SK-N-SH (cell line): ENCODE measurements at regions not wholly inside any gene's neighbourhood (a gene's known extent, or its start where the extent isn't known, plus 50 kb on each side); places are given as distances from the start of the nearest gene placed in this dataset.

Experiments
- CTCF ChIA-PET: fragments of 300-600, 350-600 bp; formaldehyde crosslinking; extraction: SDS; loops from one replicate; lab custom pipeline; 2021; lab: Yijun Ruan, JAX
- POLR2A ChIA-PET: fragments of 350-600 bp; sonication (Branson Sonifier 250); formaldehyde crosslinking; extraction: SDS; loops from one replicate; lab custom pipeline; 2020; ENCODE audit warnings: antibody characterized with exemption, inconsistent platforms; lab: Yijun Ruan, JAX
- DNase-seq: peaks from one replicate; pipeline ENCODE4 v3.0.0; 2012
- H2AFZ ChIP-seq: fragments of 200-600 bp; sonication (generic); 2 replicates; pipeline ENCODE4 v1.8.1; 2016; ENCODE audit warnings: antibody characterized with exemption, mild to moderate bottlenecking, low read depth
- H3F3A ChIP-seq: fragments of 200-600 bp; sonication (generic); replicated peaks from 2 replicates; pipeline ENCODE3; 2016; ENCODE audit warnings: antibody characterized with exemption, mild to moderate bottlenecking; ENCODE audit not compliant: insufficient read depth
- H3K27ac ChIP-seq, 2 experiments: fragments of 200-500 bp in 1 of 2; fragments of 200-600 bp in 1 of 2; sonication (Bioruptor generic) in 1 of 2; sonication (generic), shearing (Covaris generic) in 1 of 2; 2 replicates each; pipeline versions ENCODE4 v1.5.1 to v1.6.1; 2014 to 2016; ENCODE audit warnings: low read depth in 2 of 2, inconsistent platforms in 1 of 2, low read length in 1 of 2, mild to moderate bottlenecking in 1 of 2, mixed read lengths in 1 of 2
- H3K27me3 ChIP-seq: fragments of 200-600 bp; sonication (generic), shearing (Covaris generic); 2 replicates; pipeline ENCODE4 v1.6.1; 2016; ENCODE audit warnings: mixed run types; ENCODE audit not compliant: insufficient read depth
- H3K36me3 ChIP-seq, 2 experiments: fragments of 200-500 bp in 1 of 2; fragments of 200-600 bp in 1 of 2; sonication (Bioruptor generic) in 1 of 2; sonication (generic) in 1 of 2; replicated peaks in 1 of 2; 2 replicates each; pipeline versions ENCODE3 to v1.5.1; 2014 to 2016; ENCODE audit warnings: low read length in 1 of 2, mild to moderate bottlenecking in 1 of 2; ENCODE audit not compliant: insufficient read depth in 2 of 2, control insufficient read depth in 1 of 2
- H3K4me1 ChIP-seq, 2 experiments: fragments of 200-500 bp in 1 of 2; fragments of 200-600 bp in 1 of 2; sonication (Bioruptor generic) in 1 of 2; sonication (generic), shearing (Covaris generic) in 1 of 2; 2 replicates each; pipeline versions ENCODE4 v1.5.1 to v1.6.1; 2014 to 2016; ENCODE audit warnings: low read depth in 1 of 2, low read length in 1 of 2, mixed run types in 1 of 2; ENCODE audit not compliant: insufficient read depth in 2 of 2, control insufficient read depth in 1 of 2
- H3K4me2 ChIP-seq: fragments of 200-600 bp; sonication (generic), shearing (Covaris generic); 2 replicates; pipeline ENCODE4 v1.6.1; 2017; ENCODE audit warnings: mixed run types
- H3K4me3 ChIP-seq, 2 experiments: fragments of 200-500 bp in 1 of 2; fragments of 200-600 bp in 1 of 2; sonication (Bioruptor generic) in 1 of 2; sonication (generic), shearing (Covaris generic) in 1 of 2; 2 replicates each; pipeline versions ENCODE4 v1.5.1 to v1.8.1; 2014 to 2016; ENCODE audit warnings: low read depth in 2 of 2, inconsistent platforms in 1 of 2, low read length in 1 of 2, mild to moderate bottlenecking in 1 of 2, mixed read lengths in 1 of 2, moderate library complexity in 1 of 2
- H3K79me2 ChIP-seq: fragments of 200-600 bp; sonication (generic); 2 replicates; pipeline ENCODE4 v1.8.1; 2017; ENCODE audit warnings: mild to moderate bottlenecking; ENCODE audit not compliant: insufficient read depth
- H3K9ac ChIP-seq: fragments of 200-600 bp; sonication (generic); 2 replicates; pipeline ENCODE4 v1.6.1; 2017; ENCODE audit warnings: mixed run types
- H3K9me2 ChIP-seq: fragments of 200-600 bp; sonication (generic); 2 replicates; pipeline ENCODE4 v1.6.1; 2017; ENCODE audit warnings: mixed run types
- H3K9me3 ChIP-seq: fragments of 200-600 bp; sonication (generic); 2 replicates; pipeline ENCODE4 v1.6.1; 2017; ENCODE audit warnings: mixed run types, mild to moderate bottlenecking, moderate library complexity
- H4K20me1 ChIP-seq: fragments of 200-600 bp; sonication (generic); 2 replicates; pipeline ENCODE4 v1.6.1; 2017; ENCODE audit warnings: mild to moderate bottlenecking, mixed run types; ENCODE audit not compliant: insufficient read depth
- CTCF ChIP-seq: fragments of 200-600 bp; sonication (generic); IDR thresholded peaks from 2 replicates; pipeline ENCODE4 v1.6.1; 2017; ENCODE audit warnings: antibody characterized with exemption, mild to moderate bottlenecking, moderate library complexity
- ELF1 ChIP-seq: IDR thresholded peaks from 2 replicates; pipeline ENCODE4 v1.4.0; 2012
- EP300 ChIP-seq, 2 experiments: IDR thresholded peaks; 2 replicates each; pipeline versions ENCODE4 v1.4.0 to v1.6.1; 2012; ENCODE audit warnings: borderline replicate concordance in 1 of 2, low read depth in 1 of 2, low read length in 1 of 2
- FOXJ3 ChIP-seq: sonication (generic); formaldehyde crosslinking; IDR thresholded peaks from 2 replicates; pipeline ENCODE4 v1.5.1; 2020; ENCODE audit warnings: mild to moderate bottlenecking, missing genetic modification reagents
- GABPA ChIP-seq: IDR thresholded peaks from 2 replicates; pipeline ENCODE4 v1.4.0; 2012; ENCODE audit warnings: low read depth, mild to moderate bottlenecking
- GATA2 ChIP-seq: sonication (generic); formaldehyde crosslinking; IDR thresholded peaks from 2 replicates; pipeline ENCODE4 v1.5.0; 2020; ENCODE audit warnings: mild to moderate bottlenecking, missing genetic modification reagents
- JUND ChIP-seq: IDR thresholded peaks from 2 replicates; pipeline ENCODE4 v1.4.0; 2012
- MAX ChIP-seq: IDR thresholded peaks from 2 replicates; pipeline ENCODE4 v1.4.0; 2012; ENCODE audit warnings: low read depth
- MXI1 ChIP-seq: IDR thresholded peaks from 2 replicates; pipeline ENCODE4 v1.6.1; 2012; ENCODE audit warnings: mild to moderate bottlenecking, low read depth, low read length, improper control_type of control experiment
- NFIC ChIP-seq: IDR thresholded peaks from 2 replicates; pipeline ENCODE4 v1.4.0; 2012; ENCODE audit warnings: borderline replicate concordance
- NRF1 ChIP-seq: IDR thresholded peaks from 2 replicates; pipeline ENCODE4 v1.6.1; 2012; ENCODE audit warnings: low read depth, mild to moderate bottlenecking, low read length
- POLR2AphosphoS5 ChIP-seq: IDR thresholded peaks from 2 replicates; pipeline ENCODE4 v1.6.1; 2012; ENCODE audit warnings: low read depth, low read length
- SIN3A ChIP-seq: IDR thresholded peaks from 2 replicates; pipeline ENCODE4 v1.6.1; 2012; ENCODE audit warnings: low read depth, mild to moderate bottlenecking, low read length, moderate library complexity, borderline replicate concordance
- USF1 ChIP-seq: IDR thresholded peaks from 2 replicates; pipeline ENCODE4 v1.4.0; 2012; ENCODE audit warnings: low read depth, borderline replicate concordance
- USF2 ChIP-seq: fragments of 150-350 bp; IDR thresholded peaks from 2 replicates; pipeline ENCODE4 v1.6.1; 2017; ENCODE audit warnings: antibody characterized with exemption, low read length, low read depth, borderline replicate concordance
- YY1 ChIP-seq: IDR thresholded peaks from 2 replicates; pipeline ENCODE4 v1.4.0; 2012; ENCODE audit warnings: low read depth, mild to moderate bottlenecking
- ZBTB33 ChIP-seq: IDR thresholded peaks from 2 replicates; pipeline ENCODE4 v1.4.0; 2012; ENCODE audit warnings: low read depth, borderline replicate concordance
- WGBS: methylation state at CpG from one replicate; pipeline ENCODE4 v1.1.6; 2017; ENCODE audit warnings: low lambda C conversion rate; 5-methylcytosine and 5-hydroxymethylcytosine counted together

- Histone ChIP-seq H3K4me1 (no peaks in the 10 kb centered on the region), H3K4me3 (no peak overlapping the region), H3K9me2 (no peaks in the 10 kb centered on the region), H2AFZ (no peak overlapping the region), H3K27me3 (no peaks in the 10 kb centered on the region; the same call in 1 of the 2 replicates), H3K9ac (no peak overlapping the region), H3K79me2 (no peaks in the 10 kb centered on the region), H3K27ac (no peak overlapping the region), H3K4me2 (no peak overlapping the region), H3K36me3 (no peaks in the 10 kb centered on the region), H4K20me1 (no peaks in the 10 kb centered on the region), H3F3A (no peaks in the 10 kb centered on the region), H3K9me3 (no peaks in the 10 kb centered on the region)
- WGBS, result 27% methylated on average over 6 of the region's 6 CpGs
- DNase-seq, result no peak
- CTCF ChIA-PET, result no interaction called here
- TF ChIP-seq EP300 (IDR thresholded peaks at IDR 0.05; ENCODE audit: borderline replicate concordance in 1 of 2, low read depth in 1 of 2, low read length in 1 of 2) (no peak), YY1 (no peak), USF2 (no peak), ZBTB33 (no peak), JUND (no peak), CTCF (no peak), ELF1 (no peak), USF1 (no peak), NFIC (no peak), GATA2 (CRISPR knock-in tag) (no peak), SIN3A (no peak), NRF1 (no peak), MAX (no peak), MXI1 (no peak), GABPA (no peak), FOXJ3 (CRISPR knock-in tag) (no peak), POLR2AphosphoS5 (no peak)
- POLR2A ChIA-PET, result no interaction called here
Observed at GRCh38 chr3:38925351-38925750, 109.3 kb upstream of the SCN10A start.
